DLD1 (cell line): ENCODE measurements at regions not wholly inside any gene's neighbourhood (a gene's known extent, or its start where the extent isn't known, plus 50 kb on each side); places are given as distances from the start of the nearest gene placed in this dataset.
"Not testable (repeated sequence)": the region's sequence is repeated elsewhere in the genome, so short reads cannot be mapped to it uniquely, and the experiment has no call there.

Experiments
- in situ Hi-C: cut with HindIII; loops from 2 replicates; pipeline ENCODE4 v1.10.0; 2017; ENCODE audit warnings: low sequenced_read_pairs

DNA sequence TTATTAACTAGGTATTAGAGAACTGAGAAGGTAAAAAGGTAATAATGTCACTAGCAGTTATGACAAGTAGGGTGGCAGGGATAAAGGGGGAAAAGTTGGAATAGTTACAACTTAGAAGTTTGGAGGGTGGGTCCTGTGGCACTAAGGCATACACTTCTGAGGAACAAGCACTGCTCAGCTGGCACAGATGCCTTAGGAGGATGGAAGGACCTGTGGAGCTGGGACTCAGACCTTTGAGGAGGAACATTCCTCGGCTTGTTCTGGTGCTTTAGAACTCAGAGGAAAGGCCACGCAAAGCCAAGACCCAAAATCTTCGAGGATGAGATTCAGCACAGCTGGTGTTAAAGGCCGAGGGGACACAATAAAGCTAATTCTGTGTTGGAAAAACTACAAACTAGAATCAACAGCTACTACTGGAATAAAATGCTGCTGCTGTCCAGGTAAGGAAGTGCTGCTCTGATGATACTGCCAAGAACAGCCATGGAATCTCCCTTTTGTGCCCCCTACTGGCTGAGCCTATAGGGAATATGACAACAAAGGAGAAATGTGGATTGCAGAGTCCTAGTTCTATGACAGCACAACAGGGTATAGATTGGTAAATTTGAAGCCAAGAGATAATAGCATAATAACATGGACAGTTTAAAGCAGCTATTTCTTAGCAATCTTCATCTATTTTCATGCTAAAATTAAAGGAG is 126.7 kb downstream of the SLC25A46 start:
- in situ Hi-C loops: no loop called here

DNA sequence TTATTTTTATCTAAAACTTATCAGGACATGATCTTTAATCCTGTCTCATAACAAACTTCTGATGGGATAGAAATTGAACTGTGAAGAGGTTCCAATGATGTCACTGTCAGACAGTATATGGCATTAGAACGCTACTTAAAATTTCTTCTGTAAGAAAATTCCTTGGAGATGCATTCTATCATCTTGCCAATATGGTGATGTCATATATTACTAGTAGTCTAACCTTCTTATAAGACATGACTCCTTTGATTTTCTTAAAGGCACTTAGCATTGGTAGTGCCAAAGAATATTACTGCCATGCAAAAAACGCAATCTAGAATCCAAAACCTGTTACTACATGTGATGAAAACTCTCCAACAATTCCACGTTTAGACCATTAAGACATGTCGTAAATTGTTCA is 131.1 kb downstream of the SLC25A46 start:
- in situ Hi-C loops: no loop called here

DNA sequence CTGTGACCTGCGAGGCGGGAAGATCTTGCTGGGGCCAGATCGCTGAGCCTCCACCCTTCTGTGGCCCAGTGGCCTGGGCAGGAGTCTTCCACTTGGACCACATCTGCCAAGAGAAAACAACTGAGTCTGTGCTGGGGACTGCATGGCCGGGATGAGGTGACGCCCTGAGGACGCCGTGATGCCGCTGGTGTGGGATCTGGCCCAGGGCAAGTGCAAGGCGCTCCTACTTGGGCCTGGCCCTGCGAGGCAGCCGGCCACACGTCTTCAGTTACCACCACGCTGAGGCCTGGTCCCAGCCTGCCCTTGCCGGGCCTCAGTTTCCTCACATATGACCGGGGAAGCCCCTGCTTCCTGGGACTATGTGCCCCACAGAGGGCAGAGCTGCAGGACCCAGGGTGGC is 133.4 kb downstream of the SLC25A46 start:
- in situ Hi-C loops: no loop called here

DNA sequence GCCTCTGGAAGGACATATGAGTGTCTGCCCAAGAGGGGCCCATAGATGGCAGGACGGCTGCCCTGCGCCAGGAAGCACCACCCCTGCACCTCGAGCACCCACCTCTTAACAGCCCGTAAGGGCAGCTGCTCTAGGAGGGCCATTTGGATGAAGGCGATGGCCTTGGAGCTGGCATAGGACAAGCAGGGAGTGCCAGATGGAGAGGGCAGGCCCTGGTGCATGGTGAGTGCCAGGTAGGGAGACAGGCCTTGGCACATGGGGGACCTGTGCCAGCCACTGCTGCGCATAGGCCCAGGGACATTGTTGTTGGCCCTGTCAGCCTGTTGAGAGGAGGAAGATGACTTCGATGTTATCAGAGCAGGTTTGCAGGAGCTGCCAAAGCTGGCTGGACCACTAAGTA is 134.2 kb downstream of the SLC25A46 start:
- in situ Hi-C loops: no loop called here

DNA sequence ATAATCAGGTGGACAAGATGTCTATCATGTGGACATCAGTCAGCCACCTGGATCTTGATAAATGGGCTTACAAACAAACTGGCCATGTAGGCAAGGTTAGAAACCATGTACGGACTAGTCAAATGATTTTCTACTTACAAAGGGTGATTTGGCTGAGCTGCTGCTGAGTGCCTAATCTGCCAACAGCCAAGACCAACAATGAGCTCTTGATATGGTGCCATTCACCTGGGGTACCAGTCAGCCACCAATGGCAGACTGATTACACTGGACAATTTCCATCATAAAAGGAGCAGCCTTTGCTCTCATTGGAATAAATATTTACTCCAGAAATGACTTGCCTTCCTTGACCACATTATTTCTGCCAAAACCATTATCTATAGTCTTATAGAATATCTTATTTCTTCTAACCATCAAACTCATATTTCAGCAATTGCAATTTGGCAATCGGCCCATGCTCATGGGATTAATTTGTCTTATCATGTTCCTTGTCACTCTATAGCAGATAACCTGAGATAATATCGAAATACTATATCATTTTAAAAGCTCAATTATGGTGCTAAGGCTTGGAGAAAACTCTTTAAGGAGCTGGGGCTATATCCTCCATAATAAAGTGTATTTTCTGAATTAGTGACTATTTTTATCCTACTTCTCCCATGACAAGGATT is 135.1 kb downstream of the SLC25A46 start:
- in situ Hi-C loops: no loop called here

DNA sequence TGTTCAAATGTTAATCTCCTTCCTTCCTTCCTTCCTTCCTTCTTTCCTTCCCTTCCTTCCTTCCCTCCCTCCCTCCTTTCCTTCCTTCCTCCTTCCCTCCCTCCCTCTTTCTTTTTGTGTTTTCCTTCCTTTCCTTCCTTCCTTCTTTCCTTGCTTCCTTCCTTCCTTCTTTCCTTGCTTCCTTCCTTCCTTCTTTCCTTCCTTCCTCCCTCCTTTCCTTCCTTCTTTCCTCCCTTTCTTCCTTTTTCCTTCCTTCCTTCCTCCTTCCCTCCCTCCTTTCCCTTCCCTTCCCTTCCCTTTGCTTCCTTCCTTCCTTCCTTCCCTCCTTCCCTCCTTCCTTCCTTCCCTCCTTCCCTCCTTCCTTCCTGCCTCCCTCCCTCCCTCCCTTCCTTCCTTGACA is 136.3 kb downstream of the SLC25A46 start:
- in situ Hi-C loops: not testable (repeated sequence)

DNA sequence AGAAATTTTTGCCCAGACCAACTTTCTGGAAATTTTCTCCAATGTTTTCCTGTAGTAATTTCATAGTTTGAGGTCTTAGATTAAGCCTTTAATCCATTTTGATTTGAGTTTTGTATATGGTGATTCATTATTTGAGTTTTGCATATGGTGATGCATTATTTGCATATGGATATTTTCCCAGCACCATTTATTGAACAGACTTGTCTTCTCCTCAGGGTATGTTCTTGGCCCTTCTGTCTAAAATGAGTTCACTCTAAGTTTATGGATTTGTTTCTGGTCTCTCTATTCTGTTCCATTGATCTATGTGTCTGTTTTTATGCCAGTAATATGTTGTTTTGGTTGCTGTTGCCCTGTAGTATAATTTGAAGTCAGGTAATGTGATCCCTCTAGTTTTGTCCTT is 139.3 kb downstream of the SLC25A46 start:
- in situ Hi-C loops: no loop called here

DNA sequence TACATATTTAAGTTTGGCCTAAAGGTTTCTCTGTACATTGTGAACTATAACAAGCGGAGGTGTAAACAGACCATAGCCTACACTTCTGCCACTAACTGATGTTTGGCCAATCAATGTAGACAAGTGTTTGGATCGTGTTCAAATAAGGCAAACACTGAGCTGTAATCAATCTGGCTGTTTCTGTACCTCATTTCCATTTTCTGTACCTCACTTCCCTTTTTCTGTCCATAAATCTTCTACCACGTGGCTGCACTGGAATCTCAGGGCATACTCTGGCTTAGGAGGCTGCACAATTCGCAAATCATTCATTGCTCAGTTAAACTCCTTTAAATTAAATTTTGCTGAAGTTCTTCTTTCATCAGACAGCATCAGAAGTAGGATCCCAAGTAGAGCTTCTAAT is 140.9 kb downstream of the SLC25A46 start:
- in situ Hi-C loops: no loop called here

DNA sequence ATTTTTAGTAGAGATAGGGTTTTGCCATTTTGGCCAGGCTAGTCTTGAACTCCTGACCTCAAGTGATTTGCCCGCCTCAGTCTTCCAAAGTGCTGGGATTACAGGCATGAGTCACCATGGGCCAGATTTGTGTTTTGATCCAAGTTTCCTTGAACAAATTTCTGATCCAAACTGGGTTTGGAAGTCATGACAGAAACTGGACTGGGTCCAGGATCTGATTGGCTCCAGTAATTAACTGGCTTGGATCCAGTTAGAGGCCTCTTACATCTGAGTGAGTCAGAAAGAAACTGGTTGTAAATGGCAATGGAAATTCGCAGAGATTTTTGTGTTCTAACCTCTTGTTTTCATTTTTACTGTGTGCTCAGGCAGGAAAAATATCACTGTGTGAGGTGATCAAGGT is 141.6 kb downstream of the SLC25A46 start:
- in situ Hi-C loops: no loop called here

DNA sequence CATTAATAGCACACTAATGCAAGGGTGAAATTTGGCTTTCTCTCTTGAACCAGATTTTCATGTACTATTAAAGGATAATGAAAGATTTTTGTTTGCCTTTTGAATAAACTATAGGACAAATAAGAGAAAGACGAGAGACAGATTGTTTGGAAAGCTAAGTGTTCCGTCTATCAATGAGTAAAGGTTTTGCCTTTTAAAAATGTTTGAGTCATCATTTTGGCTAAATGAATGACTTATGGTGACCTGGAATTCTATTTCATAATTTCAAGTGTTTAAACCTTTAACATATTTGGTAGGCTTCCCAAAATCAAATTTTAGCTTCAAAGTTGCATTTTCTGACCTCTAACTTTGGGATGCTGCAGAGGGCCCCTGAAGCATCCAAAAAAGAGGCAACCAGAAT is 145.2 kb downstream of the SLC25A46 start:
- in situ Hi-C loops: no loop called here

DNA sequence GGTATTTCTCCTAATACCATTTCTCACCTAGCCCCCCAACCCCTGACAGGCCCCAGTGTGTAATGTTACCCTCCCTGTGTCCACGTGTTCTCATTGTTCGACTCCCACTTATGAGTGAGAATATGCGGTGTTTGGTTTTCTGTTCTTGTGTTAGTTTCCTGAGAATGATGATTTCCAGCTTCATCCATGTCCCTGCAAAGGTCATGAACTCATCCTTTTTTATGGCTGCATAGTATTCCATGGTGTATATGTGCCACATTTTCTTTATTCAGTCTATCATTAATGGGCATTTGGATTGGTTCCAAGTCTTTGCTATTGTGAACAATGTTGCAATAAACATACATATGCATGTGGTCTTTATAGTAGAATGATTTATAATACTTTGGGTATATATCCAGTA is 148.4 kb downstream of the SLC25A46 start:
- in situ Hi-C loops: not testable (repeated sequence)

DNA sequence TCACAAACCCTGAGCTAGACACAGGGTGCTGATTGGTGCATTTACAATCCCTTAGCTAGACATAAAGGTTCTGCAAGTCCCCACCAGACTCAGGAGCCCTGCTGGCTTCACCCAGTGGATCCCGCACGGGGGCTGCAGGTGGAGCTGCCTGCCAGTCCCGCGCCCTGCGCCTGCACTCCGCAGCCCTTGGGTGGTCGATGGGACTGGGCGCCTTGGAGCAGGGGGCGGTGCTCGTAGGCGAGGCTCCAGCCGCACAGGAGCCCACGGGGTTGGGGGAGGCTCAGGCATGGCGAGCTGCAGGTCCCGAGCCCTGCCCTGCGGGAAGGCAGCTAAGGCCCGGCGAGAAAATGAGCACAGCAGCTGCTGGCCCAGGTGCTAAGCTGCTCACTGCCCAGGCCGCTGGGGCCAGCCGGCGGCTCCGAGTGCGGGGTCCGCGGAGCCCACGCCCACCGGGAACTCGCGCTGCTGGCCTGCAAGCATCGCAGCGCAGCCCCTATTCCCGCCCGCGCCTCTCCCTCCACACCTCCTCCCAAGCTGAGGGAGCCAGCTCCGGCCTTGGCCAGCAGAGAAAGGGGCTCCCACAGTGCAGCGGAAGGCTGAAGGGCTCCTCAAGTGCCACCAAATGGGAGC is 155.2 kb downstream of the SLC25A46 start:
- in situ Hi-C loops: not testable (repeated sequence)

DNA sequence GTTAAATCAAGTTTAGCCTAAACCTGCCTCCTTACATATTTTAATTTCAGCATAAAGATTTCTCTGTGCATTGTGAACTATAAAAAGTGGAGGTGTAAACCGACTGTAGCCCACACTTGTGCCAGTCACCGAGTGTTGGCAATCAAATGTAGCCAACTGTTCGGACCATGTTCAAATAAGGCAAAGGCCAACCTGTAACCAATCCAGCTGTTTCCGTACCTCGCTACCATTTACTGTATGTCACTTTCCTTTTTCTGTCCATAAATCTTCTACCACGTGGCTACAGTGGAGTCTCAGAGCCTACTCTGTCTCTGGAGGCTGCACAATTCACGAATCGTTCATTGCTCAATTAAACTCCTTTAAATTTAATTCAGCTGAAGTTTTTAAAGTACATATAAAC is 156.0 kb downstream of the SLC25A46 start:
- in situ Hi-C loops: no loop called here

DNA sequence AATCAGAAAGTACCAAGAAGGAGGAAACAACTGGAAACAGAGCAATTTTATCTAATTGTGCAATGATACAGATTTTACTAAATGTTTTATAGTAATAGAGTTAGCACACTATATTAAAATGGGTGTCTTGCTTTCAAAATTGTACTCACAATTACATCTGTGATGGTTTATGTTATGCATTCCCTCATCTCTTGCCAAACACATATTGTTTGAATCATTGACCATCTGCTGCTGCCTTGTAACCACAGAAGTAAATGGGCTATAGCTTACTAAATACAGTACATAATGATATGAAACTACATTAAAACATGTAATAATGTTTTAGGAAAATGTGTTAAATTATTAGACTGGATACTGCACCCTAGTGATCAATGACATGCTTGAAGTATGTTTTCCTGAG is 158.1 kb downstream of the SLC25A46 start:
- in situ Hi-C loops: no loop called here

DNA sequence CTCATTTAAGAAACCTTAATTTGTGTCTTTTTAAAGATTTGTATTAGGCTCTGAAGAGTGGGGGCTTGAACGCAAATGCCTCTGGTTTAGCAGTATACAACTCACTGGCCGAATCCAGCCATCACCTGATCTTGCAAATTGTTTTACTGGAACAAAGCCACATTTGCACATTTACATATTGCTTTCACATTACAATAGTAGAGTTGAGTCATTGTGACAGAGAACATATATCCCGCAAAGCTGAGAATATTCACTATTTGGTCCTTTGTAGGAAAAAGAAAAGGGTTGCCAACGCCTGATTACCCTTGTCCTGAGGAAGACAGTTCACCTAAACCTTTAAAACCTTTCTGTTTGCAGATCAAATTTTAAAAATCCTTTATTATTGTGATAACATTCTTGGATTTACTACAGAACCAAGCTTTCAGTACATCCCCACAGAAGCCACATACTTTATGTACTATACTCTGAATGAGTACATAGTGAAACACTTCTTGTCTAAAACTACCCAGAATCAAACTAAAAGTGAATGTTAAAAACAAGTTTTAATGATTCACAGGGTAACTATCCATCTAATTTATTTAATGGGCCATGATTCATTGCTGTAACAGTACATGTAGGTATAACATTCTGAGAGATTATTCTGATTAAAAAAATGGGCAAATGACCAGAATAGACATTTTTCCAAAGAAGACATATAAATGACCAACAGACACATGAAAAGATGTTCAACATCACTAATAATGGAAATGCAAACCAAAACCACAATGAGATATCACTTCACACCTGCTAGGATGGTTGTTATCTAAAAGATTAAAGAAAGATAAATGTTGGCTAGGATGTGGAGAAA is 161.0 kb downstream of the SLC25A46 start:
- in situ Hi-C loops: no loop called here

DNA sequence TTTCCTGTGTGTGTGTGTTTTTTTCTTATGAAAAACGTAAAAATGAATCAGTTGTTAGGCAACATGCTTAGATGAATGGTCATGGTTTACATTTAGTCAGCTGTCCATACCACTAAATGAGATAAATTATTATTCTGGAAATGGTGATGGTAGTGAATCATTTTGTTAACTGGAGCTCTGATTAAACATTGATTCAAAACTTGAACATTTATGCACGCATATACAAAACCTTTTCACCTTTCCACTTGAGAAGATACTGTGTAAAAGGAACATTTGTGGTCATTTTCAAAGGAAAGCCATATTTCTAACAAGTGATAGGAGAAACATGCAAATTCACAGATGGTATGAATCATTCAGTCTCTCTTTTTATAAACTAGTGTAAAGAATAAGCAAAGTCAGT is 162.0 kb downstream of the SLC25A46 start:
- in situ Hi-C loops: no loop called here

DNA sequence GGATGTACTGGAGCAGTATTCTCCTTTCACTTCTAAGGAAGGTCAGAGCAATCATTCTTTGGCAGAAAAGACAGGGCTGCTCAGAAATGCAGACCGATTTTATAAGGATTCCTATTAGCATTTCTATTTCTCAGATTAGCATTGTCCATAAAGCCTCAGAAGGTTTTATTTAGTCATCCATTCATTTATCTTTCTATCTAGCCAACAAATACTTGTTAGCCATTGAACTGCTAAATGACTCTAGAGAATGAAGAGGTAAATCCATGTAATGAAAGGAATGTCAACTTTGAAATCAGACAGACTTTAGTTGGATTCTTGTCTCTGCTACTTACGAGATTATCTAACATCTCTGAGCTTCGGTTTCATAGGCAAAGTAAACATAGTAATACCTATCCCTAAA is 165.2 kb downstream of the SLC25A46 start:
- in situ Hi-C loops: no loop called here

DNA sequence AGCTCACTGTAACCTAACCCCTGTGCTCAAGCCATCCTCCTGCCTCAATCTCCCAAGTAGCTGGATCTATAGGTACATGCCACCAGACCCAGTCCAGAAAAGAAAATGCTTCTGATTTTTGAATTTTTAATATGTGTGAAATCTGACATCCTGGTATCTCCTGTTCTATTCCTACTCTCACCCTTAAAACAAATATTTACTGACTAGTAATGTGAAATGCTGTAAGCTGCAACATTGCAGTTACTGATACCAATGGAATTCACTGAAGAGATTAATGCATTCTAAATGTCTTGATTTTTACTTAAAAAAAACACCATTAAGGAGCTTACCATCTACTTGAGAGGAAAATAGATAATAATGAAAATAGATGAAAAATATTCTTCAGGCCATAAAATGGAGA is 162.7 kb upstream of the TSLP start:
- in situ Hi-C loops: no loop called here

DNA sequence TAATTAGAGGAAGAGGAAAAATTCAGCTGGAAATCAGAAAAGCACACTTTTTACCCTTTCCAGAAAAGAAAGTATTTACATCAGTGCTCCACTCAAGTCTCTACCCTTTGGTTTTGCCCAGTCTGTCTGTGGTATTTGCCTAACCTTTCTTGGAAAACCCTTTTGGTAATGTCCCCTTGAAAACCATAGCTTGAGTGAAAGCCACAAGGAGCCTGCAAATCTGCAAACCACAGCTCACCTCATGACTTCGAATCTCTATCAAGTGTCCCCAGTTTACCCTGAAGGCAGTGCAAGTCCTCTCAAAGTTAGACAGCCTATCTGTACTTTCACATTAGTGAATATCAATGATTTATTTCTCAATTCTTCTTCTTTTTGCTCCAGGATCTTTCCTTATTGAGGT is 162.1 kb upstream of the TSLP start:
- in situ Hi-C loops: no loop called here

DNA sequence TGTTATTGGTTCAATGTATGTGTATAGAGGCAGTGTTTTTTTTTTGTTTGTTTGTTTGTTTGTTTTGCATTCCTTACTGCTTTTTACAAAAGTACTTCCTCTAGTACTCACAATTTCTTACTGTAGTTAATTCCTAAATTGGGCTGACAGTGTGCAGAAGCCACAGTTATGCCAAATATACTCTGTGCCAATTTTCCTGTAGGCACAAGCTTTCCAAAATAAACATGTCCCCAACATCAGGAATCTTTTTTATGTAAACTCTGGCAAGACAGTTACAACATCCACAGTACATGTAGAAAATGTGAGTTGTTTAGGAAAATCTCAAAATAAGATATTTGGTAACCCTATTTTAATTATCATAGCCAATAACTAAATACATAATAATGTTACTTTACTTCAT is 161.6 kb upstream of the TSLP start:
- in situ Hi-C loops: loop anchor here (5.0 kb wide), 1 partner anchor 92 kb away; no protein-coding TSS in a partner anchor

DNA sequence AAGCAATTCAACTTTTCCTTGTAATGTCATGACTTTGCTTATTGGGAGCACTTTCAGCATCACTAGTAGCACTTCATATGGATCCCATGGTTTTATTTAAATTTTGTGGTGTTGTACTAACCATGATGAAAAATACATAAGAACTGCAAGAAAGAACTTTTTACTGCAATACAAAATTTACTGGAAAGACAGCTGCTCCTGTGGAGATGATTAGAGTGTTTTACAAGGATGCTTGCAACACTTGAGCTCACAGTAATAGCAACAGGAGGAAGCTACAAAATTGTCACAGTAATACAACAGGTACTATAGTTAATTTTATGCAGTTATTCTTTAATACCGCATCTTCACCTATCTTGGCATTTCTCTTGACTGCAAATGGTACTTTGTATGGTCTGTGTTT is 158.3 kb upstream of the TSLP start:
- in situ Hi-C loops: loop anchor here (5.0 kb wide), 1 partner anchor 89 kb away; no protein-coding TSS in a partner anchor
